Bronchial epithelial cell (primary cell): ENCODE measurements at regions not wholly inside any gene's neighbourhood (a gene's known extent, or its start where the extent isn't known, plus 50 kb on each side); places are given as distances from the start of the nearest gene placed in this dataset.

Source experiments
- DNase-seq: peaks from one replicate; pipeline ENCODE4 v3.0.0-alpha.2; 2010; ENCODE audit warnings: low read depth
- FAIRE-seq: peaks from 2 replicates; lab custom pipeline; 2011; peaks lifted over from hg19 to GRCh38; lab: Jason Lieb, UNC
- H3K27me3 ChIP-seq: 2 replicates; pipeline ENCODE4 v1.5.1; 2011; ENCODE audit warnings: low read length; ENCODE audit not compliant: control insufficient read depth, insufficient read depth
- H3K36me3 ChIP-seq: 2 replicates; pipeline ENCODE4 v1.5.1; 2011; ENCODE audit warnings: low read length; ENCODE audit not compliant: control insufficient read depth, insufficient read depth
- H3K4me3 ChIP-seq: 2 replicates; pipeline ENCODE4 v1.5.1; 2011; ENCODE audit warnings: mild to moderate bottlenecking, low read depth, low read length, control low read depth
- TF ChIP-seq, protein P1 (sequence below): IDR thresholded peaks from 2 replicates; pipeline ENCODE4 v1.5.1; 2011; ENCODE audit warnings: mild to moderate bottlenecking, moderate library complexity, low read length, control low read depth, inconsistent platforms; ENCODE audit not compliant: insufficient read depth, severe bottlenecking

DNA sequence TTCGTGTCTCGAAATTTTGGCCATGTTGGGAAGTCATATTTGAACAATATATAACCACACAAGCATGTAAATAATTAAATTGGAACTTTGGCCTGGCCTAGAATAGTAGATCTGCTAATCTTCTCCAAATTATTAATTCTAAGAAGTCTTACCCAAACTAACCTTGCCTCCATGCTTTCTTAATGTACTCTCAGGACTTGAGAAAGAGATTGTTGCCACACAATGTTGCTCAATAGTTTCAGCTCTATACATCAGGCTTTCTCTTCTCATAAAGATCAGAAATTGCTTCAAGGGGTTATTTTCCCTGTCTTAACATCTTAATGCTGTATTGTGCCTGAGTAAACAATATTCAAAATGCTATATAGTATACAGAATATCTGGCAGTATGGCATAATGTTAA, 202.7 kb upstream of the LRIG1 start:
- no peak for DNase-seq
- TF ChIP-seq, protein P1, sequence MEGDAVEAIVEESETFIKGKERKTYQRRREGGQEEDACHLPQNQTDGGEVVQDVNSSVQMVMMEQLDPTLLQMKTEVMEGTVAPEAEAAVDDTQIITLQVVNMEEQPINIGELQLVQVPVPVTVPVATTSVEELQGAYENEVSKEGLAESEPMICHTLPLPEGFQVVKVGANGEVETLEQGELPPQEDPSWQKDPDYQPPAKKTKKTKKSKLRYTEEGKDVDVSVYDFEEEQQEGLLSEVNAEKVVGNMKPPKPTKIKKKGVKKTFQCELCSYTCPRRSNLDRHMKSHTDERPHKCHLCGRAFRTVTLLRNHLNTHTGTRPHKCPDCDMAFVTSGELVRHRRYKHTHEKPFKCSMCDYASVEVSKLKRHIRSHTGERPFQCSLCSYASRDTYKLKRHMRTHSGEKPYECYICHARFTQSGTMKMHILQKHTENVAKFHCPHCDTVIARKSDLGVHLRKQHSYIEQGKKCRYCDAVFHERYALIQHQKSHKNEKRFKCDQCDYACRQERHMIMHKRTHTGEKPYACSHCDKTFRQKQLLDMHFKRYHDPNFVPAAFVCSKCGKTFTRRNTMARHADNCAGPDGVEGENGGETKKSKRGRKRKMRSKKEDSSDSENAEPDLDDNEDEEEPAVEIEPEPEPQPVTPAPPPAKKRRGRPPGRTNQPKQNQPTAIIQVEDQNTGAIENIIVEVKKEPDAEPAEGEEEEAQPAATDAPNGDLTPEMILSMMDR, result no peak
- no peaks in the 10 kb centered on the region for H3K36me3 ChIP-seq
- H3K4me3 ChIP-seq, result no peak overlapping the region
- no peaks in the 10 kb centered on the region for H3K27me3 ChIP-seq
- FAIRE-seq, result no peak

DNA sequence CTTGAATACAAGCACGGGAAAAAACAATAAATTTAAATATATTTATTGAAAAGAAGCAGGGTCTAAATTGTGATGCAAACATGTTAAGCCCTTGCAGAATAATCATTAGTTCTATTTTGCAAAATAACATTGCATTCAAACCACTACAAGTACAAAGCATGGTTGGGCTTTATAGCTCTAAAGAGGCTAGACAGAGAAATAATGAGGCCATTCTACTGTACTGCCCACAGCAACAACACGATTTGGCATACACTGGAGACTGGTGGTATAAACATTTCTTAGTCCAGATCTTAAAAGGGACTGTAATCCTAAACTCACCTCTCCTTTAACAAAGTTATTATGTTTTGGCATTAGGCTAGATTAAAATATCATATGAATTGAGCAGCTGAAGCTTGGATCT, 204.3 kb upstream of the LRIG1 start:
- no peaks in the 10 kb centered on the region for H3K27me3 ChIP-seq
- FAIRE-seq, result no peak
- no peaks in the 10 kb centered on the region for H3K36me3 ChIP-seq
- TF ChIP-seq, protein P1, result no peak
- no peak for DNase-seq
- no peak overlapping the region for H3K4me3 ChIP-seq

DNA sequence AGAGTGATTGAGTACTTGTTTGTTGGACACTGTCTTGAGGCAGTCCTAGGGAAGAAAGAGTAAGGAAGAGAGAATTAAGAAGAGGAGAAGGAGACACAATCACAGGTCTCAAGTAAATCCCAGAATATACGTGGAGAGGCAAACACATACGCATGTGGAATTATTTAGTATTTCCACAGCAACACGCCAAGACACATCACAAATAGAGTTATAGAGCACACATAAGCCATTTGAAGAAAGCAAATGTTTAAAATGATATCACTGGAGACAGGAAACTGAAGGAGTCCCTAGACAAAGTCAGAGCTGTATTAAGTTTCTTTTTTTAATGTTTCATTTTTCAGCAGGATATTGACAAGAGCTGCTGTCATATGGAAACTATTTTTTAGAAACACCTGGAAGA, 206.1 kb upstream of the LRIG1 start:
- DNase-seq (no peak), FAIRE-seq (no peak)
- TF ChIP-seq, protein P1, result no peak
- Histone ChIP-seq H3K27me3 (no peaks in the 10 kb centered on the region), H3K36me3 (no peaks in the 10 kb centered on the region), H3K4me3 (no peak overlapping the region)

DNA sequence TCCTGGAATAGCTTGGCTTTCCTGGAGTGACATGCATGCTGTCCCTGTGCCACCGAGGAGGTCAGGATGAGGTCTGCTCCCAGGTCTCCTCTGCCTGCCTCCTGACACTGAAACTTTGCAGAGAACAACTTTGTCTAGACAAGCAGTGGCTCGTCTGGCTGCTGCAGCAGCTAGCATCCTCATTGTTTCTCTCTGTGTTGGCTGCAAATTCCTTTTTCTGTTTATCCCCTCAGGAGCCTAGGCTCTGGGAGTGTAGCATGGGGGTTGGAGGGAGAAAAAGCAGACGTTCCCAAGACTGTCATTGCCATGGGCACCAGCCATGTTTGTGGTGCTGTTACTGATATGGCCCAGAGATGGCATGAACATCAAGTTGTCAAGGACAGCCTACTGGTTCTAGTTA, 208.7 kb upstream of the LRIG1 start:
- FAIRE-seq, result no peak
- TF ChIP-seq, protein P1, result no peak
- H3K36me3 ChIP-seq, result no peaks in the 10 kb centered on the region
- no peak overlapping the region for H3K4me3 ChIP-seq
- H3K27me3 ChIP-seq, result no peaks in the 10 kb centered on the region
- DNase-seq, result peak; percentile 73

DNA sequence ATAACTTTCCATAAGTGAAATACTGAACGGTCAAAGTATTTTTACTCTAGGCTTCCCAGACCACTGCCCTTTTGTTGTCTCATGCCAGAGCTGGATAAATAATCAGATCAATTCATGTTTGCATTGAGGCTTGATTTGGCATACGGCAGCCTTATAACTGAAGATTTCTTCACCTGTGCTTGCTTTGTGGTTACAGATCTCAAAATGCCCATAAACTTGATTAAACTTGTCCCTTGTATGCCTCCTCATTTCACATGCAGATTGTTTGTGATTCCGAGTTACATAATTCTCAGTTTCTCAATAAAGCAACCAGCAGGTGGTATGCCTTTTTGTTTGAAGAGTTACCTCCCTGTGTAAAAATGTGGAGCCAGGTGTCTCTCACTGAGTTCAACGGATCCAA, 211.4 kb upstream of the LRIG1 start:
- H3K4me3 ChIP-seq, result no peak overlapping the region
- DNase-seq (peak; percentile 90), FAIRE-seq (no peak)
- no peaks in the 10 kb centered on the region for H3K27me3 ChIP-seq
- no peaks in the 10 kb centered on the region for H3K36me3 ChIP-seq
- TF ChIP-seq, protein P1, result no peak

DNA sequence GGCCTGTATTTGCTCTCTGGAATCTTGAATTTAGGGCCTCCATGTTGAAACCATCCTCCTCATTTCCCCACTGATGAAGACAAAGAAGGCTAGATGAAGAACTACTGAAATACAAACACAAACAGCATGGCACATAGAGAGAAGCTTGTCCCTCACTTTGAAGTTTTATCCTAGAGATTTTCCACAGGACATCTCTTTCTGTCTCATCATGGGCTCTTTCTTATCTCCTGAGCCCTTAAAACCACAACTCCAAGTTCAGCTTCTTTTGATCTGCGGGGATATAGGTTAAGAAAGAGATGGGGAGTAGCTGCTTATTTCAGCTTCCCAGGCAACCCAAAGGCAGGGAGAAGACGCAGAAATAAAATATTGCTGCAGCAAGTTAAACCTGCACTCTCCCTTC, 213.1 kb upstream of the LRIG1 start:
- FAIRE-seq, result no peak
- Histone ChIP-seq H3K36me3 (no peaks in the 10 kb centered on the region), H3K27me3 (no peaks in the 10 kb centered on the region), H3K4me3 (no peak overlapping the region)
- DNase-seq, result no peak
- TF ChIP-seq, protein P1, result no peak
